SKM-1 (cell line): ENCODE measurements at regions not wholly inside any gene's neighbourhood (a gene's known extent, or its start where the extent isn't known, plus 50 kb on each side); places are given as distances from the start of the nearest gene placed in this dataset.

Source experiments
- DNase-seq: peaks from one replicate; lab custom pipeline; 2025; ENCODE audit not compliant: unreplicated experiment; lab: John Stamatoyannopoulos, UW

GRCh38 chr5:30856242-30856641 lies 337.2 kb upstream of the CDH6 start:
- no peak for DNase-seq

- no peak for DNase-seq
These were observed 340.3 kb upstream of the CDH6 start for GRCh38 chr5:30853158-30853557.

- no peak for DNase-seq
These were observed 342.6 kb upstream of the CDH6 start for GRCh38 chr5:30850866-30851265.

- no peak for DNase-seq
These were observed 343.4 kb upstream of the CDH6 start for GRCh38 chr5:30849931-30850710.

- no peak for DNase-seq
These were observed 347.3 kb upstream of the CDH6 start for GRCh38 chr5:30846171-30846570.

- DNase-seq: no peak
These were observed 348.3 kb upstream of the CDH6 start for GRCh38 chr5:30845194-30845593.

GRCh38 chr5:30843541-30843940 lies 349.9 kb upstream of the CDH6 start:
- DNase-seq: no peak

- no peak for DNase-seq
These were observed 353.5 kb upstream of the CDH6 start for GRCh38 chr5:30839956-30840355.

- DNase-seq: no peak
These were observed 354.5 kb upstream of the CDH6 start for GRCh38 chr5:30838936-30839496.

GRCh38 chr5:30832519-30832918 lies 361.0 kb upstream of the CDH6 start:
- no peak for DNase-seq

- no peak for DNase-seq
These were observed 361.9 kb upstream of the CDH6 start for GRCh38 chr5:30831605-30832004.

GRCh38 chr5:30831123-30831522 lies 362.4 kb upstream of the CDH6 start:
- DNase-seq: no peak

- no peak for DNase-seq
These were observed 382.2 kb upstream of the CDH6 start for GRCh38 chr5:30811298-30811697.

GRCh38 chr5:30809933-30810332 lies 383.6 kb upstream of the CDH6 start:
- DNase-seq: no peak

GRCh38 chr5:30808996-30809395 lies 384.5 kb upstream of the CDH6 start:
- no peak for DNase-seq

GRCh38 chr5:30804739-30805505 lies 388.6 kb upstream of the CDH6 start:
- no peak for DNase-seq

- DNase-seq: no peak
These were observed 390.4 kb upstream of the CDH6 start for GRCh38 chr5:30802961-30803705.

GRCh38 chr5:30781643-30782042 lies 411.8 kb upstream of the CDH6 start:
- no peak for DNase-seq

GRCh38 chr5:30768056-30768690 lies 425.3 kb upstream of the CDH6 start:
- DNase-seq: no peak

- no peak for DNase-seq
These were observed 427.8 kb upstream of the CDH6 start for GRCh38 chr5:30765706-30766105.

- DNase-seq: no peak
These were observed 428.3 kb upstream of the CDH6 start for GRCh38 chr5:30765227-30765626.
